Activated T-cell treated with anti-CD3 and anti-CD28 coated beads, Interleukin-2, amount 50 U/mL, for 72 hours (primary cell): ENCODE measurements at regions not wholly inside any gene's neighbourhood (a gene's known extent, or its start where the extent isn't known, plus 50 kb on each side); places are given as distances from the start of the nearest gene placed in this dataset.

Experiments
- ATAC-seq, 2 donors: fragments of 150-1000 bp; cut with Tn5 transposase; replicated peaks in 1 of 2; 2 replicates each; pipeline ENCODE4 v1.10.0; 2021; ENCODE audit warnings: moderate library complexity in 2 of 2, mild to moderate bottlenecking in 1 of 2
- DNase-seq, 2 donors: peaks; one replicate each; pipeline ENCODE4 v3.0.0; 2021 to 2022; ENCODE audit warnings: mixed read lengths in 1 of 2
- H3K27ac Mint-ChIP-seq: one replicate; pipeline ENCODE4 v1.8.0; 2022; ENCODE audit warnings: mild to moderate bottlenecking, moderate library complexity, mixed read lengths
- H3K27me3 Mint-ChIP-seq: one replicate; pipeline ENCODE4 v1.8.0; 2022; ENCODE audit warnings: low read depth, mixed read lengths
- H3K36me3 Mint-ChIP-seq, 2 donors: one replicate each; pipeline ENCODE4 v1.8.0; 2022; ENCODE audit warnings: mixed read lengths in 2 of 2, mild to moderate bottlenecking in 1 of 2; ENCODE audit not compliant: insufficient read depth in 2 of 2
- H3K4me1 Mint-ChIP-seq: one replicate; pipeline ENCODE4 v1.8.0; 2022; ENCODE audit warnings: low read depth, mixed read lengths
- H3K4me3 Mint-ChIP-seq, 2 donors: one replicate each; pipeline ENCODE4 v1.8.0; 2022; ENCODE audit warnings: mild to moderate bottlenecking in 2 of 2, mixed read lengths in 2 of 2, moderate library complexity in 2 of 2
- H3K9me3 Mint-ChIP-seq, 2 donors: one replicate each; pipeline ENCODE4 v1.8.0; 2022; ENCODE audit warnings: mixed read lengths in 2 of 2

DNA sequence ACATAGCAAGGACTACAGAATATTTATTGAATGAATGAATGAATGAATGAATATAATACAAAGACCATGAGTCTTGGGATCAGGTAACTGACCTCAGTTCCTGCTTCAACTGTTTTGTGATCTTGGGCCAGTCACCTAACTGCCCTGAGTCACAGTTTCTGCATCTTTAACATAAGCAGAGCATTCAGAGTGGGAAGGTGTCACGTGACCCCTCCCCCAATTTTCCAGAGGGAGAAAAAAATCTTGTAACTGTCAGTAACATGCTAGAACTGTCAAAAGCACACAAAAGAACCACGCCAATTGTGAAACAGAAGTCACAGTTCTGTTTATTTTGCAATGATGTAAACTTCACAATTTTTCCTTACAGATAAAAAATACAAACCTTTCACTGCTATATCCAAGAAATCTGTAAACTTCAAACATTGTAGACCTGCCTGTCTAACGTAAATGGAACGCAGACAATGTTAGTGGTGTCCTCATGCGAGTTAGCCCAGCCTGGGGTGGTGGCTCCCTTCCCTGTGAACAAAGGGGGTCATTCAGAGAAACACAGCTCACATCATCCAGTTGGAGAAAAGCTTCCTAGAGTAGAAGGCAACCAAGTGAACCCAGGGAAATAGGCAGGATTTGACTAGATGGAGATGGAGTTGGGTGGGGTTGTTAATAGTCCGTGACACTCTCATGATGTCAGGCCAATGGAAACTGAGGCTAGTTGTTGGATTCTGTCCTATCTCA, 211.8 kb upstream of the ZC3H12A start:
- no peaks in the 10 kb centered on the region for H3K4me1 Mint-ChIP-seq
- H3K4me3 Mint-ChIP-seq = no peak overlapping the region
- H3K36me3 Mint-ChIP-seq = no peaks in the 10 kb centered on the region
- peaks cover 0 to 2% of the 10 kb centered on the region in 2 donors for H3K9me3 Mint-ChIP-seq
- peaks cover 30% of the 10 kb centered on the region for H3K27me3 Mint-ChIP-seq
- H3K27ac Mint-ChIP-seq = no peak overlapping the region
- no peak for DNase-seq
- ATAC-seq = no peak

DNA sequence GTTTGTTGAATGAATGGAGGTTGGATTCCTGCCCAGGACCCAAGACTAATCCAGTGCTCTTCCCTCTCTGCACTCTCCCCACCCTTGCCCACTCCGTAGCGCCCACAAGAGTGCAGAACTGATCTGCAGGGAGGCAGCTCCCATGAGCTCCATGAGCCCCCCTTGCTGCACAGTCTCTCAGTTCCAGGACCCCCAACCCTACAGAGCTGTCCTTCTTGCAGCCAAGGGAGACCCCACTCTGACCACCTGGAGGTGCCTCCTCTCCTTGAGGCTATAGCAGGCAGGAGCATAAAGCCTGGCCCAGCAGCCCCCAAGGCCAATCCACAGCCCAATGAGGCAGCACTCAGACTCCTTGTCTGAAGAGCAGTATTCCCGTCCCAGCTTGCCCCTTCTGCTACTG, 209.2 kb upstream of the ZC3H12A start:
- no peaks in the 10 kb centered on the region for H3K36me3 Mint-ChIP-seq
- H3K9me3 Mint-ChIP-seq = no peaks in the 10 kb centered on the region
- no peaks in the 10 kb centered on the region for H3K4me1 Mint-ChIP-seq
- no peak overlapping the region for H3K27ac Mint-ChIP-seq
- DNase-seq = no peak
- H3K4me3 Mint-ChIP-seq = no peak overlapping the region
- no peak for ATAC-seq
- peaks cover 14% of the 10 kb centered on the region for H3K27me3 Mint-ChIP-seq

DNA sequence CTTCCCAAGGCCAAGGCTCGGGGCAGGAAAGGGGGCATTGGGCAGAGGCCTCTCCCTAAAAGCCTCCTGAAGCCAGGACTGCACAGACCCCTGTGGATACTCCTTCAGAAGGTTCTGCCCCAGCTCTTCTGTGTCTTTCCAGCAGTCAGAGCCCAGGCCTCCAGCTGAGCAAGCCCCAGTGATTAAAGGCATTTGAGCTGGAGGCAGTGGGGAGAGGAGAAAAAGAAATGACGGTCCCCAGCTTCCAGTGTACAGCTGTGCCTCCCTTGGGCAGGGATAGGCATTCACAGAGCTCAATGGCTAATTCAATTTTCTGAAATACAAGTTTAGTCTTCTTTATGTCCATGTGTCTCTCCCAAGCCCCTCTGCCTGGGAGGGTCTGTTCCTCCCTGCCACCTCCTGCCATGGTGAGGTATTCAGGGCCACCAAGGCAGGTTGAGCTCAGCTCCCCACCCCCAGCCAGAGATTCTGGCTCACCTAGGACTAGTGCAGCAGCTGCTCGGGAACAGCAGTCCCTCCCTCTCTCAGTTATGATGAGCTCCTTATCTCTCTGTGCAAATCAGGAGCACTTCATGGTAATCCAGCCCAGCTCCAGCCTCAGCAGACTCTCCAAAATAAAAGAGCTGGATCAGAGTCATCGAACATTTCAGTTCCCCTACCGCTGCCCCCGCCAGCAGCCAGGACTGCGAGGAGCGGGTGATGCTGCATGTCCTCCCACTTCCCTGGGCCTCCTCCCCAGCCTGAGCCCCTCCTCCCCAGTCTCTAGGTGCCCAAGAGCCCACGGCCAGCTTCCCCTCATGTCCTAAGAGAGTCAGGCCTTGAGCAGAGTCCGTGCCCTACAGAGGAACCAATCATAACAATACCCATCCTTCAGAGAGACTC, 208.4 kb upstream of the ZC3H12A start:
- H3K4me3 Mint-ChIP-seq = no peak overlapping the region
- no peaks in the 10 kb centered on the region for H3K9me3 Mint-ChIP-seq
- no peaks in the 10 kb centered on the region for H3K36me3 Mint-ChIP-seq
- no peak for DNase-seq
- H3K27ac Mint-ChIP-seq = no peak overlapping the region
- peaks cover 14% of the 10 kb centered on the region for H3K27me3 Mint-ChIP-seq
- no peaks in the 10 kb centered on the region for H3K4me1 Mint-ChIP-seq
- no peak for ATAC-seq

DNA sequence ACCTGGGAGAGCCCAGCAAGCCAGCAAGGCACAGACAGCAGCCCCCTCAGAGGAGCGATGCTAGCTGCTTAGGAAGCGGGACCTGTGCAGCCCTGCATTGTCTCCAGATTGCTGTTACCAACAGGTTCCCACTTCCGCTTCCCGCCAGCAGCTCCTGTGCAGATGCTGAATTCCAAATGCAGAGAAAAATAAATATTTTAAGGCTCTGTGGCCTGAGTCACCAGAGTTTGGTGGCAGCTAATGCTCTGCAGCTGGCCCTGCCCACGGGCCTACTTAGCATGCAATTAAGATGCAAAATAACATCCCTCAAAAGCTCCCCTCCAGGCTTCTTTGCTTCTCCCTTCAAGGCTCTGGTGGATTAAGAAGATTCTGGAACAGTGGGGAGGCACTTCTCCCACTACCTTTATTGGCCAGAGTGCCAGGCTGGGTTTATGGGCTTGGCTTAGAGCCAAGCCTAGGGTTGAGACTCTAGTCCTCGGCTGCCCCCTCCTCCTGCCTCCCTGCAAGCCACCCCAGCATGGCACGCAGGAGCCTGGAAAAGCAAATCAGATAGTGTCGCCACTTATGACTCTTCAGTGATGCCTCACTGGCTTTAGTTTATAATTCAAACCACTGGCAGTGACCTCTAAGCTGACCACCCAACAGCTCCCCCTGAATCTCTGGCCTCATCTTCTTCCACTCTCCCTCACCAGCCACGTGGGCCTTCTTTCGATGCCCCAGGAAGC, 207.1 kb upstream of the ZC3H12A start:
- DNase-seq = no peak
- H3K27ac Mint-ChIP-seq = no peak overlapping the region
- H3K4me1 Mint-ChIP-seq = no peaks in the 10 kb centered on the region
- no peak overlapping the region for H3K4me3 Mint-ChIP-seq
- H3K27me3 Mint-ChIP-seq = peaks cover 8% of the 10 kb centered on the region
- no peaks in the 10 kb centered on the region for H3K36me3 Mint-ChIP-seq
- no peak for ATAC-seq
- no peaks in the 10 kb centered on the region for H3K9me3 Mint-ChIP-seq

DNA sequence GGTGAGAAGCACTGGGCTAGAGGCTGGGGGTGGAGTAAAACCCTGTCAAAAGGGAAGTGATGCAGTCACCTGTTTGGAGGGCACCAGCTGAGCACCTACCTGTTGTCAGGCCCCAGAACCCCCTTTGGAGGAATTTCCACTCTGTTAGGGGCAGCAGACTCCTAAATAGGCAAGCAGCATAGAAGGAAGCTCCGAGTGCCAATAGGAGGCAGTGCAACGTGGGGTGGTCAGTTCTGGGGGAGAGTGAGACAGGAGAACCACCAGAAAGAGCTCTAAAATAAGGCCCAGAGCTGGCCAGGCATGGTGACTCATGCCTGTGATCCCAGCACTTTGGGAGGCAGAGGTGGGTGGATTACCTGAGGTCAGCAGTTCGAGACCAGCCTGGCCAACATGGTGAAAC, 203.7 kb upstream of the ZC3H12A start:
- Mint-ChIP-seq H3K9me3 (no peaks in the 10 kb centered on the region), H3K4me1 (no peaks in the 10 kb centered on the region), H3K27me3 (peaks cover 2% of the 10 kb centered on the region), H3K27ac (no peak overlapping the region), H3K4me3 (no peak overlapping the region), H3K36me3 (no peaks in the 10 kb centered on the region)
- DNase-seq (no peak), ATAC-seq (no peak)

DNA sequence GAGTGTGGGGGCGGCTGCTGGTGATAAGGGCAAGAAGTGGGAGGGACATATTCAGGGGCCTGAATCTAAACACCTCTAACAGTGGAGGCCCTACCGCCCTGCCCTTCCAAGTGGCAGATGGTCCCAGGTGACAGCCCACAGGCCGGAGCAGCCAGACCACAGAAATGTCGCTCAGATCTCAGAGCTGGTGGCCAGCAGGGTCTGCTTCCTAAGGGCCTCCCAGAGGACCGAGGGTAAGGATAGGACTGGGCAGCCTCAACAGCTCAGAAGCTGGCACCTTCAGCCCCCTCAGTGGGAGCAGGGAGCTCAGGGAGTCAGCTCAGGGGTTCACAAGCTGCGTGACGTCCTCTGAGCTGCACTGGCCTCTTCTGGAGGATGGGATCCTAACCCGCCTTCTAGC, 201.8 kb upstream of the ZC3H12A start:
- no peak for ATAC-seq
- no peaks in the 10 kb centered on the region for H3K4me1 Mint-ChIP-seq
- no peak overlapping the region for H3K27ac Mint-ChIP-seq
- DNase-seq = no peak
- H3K9me3 Mint-ChIP-seq = no peaks in the 10 kb centered on the region
- H3K27me3 Mint-ChIP-seq = peaks cover 2% of the 10 kb centered on the region
- H3K36me3 Mint-ChIP-seq = no peaks in the 10 kb centered on the region
- no peak overlapping the region for H3K4me3 Mint-ChIP-seq

DNA sequence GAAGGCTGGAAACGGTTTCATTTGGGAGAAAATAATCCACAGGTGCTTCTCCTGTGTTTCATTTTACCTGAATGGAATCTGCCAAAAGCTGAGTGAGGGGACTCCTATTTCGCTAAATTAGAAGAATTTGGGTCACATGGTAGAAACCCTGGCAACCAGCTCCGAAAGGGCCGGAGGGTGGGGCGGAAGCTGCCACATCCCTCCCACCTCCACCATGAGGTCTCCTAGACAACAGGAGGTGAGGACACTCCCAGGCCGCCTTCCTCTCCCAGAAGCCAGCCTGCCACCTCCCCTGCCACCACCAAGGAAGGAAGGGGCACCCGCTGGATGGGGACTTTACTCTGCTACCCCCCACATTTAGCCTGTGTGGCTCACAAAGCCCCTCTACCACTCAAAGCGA, 199.9 kb upstream of the ZC3H12A start:
- Mint-ChIP-seq H3K9me3 (peaks cover 0 to 2% of the 10 kb centered on the region in 2 donors), H3K4me1 (no peaks in the 10 kb centered on the region), H3K27me3 (peaks cover 20% of the 10 kb centered on the region), H3K27ac (no peak overlapping the region), H3K36me3 (no peaks in the 10 kb centered on the region), H3K4me3 (no peak overlapping the region)
- DNase-seq = no peak
- no peak for ATAC-seq

DNA sequence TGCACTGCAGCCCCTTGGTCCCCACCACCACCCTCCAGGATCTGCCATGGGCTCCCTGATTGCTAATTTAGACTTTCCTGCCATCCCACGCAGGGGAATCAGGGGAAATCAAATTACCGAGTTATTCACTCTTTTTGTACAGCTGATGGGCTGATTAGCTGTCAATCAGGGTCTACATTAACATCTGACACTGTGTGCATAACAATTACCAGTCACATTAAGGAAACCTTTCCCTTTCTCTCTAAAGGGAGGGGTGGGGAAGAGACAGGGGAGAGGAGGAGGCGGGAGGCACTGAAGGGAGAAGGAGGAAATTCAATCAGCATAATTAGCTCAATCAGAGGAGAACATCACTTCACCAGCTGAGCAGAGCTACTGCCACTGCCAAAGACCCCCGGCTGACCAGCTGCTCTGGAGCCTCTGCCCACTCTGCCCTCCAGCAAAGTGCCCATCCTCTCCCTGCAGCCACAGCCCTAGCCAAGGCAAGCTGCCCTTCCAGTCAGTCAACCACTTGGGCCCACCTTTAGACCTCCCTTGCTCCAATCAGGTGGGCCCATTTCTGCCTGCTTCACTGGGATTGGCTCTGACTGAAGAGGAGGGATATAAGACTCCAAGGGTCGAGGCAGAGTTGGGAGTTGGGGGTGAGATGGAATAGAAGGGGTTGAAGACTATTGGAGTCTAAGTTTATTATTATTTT, 199.3 kb upstream of the ZC3H12A start:
- no peak overlapping the region for H3K27ac Mint-ChIP-seq
- DNase-seq (no peak), ATAC-seq (no peak)
- H3K4me1 Mint-ChIP-seq = no peaks in the 10 kb centered on the region
- H3K36me3 Mint-ChIP-seq = peaks cover 0 to 2% of the 10 kb centered on the region in 2 donors
- H3K4me3 Mint-ChIP-seq = no peak overlapping the region
- peaks cover 25% of the 10 kb centered on the region for H3K27me3 Mint-ChIP-seq
- H3K9me3 Mint-ChIP-seq = peaks cover 5% of the 10 kb centered on the region in 2 donors

DNA sequence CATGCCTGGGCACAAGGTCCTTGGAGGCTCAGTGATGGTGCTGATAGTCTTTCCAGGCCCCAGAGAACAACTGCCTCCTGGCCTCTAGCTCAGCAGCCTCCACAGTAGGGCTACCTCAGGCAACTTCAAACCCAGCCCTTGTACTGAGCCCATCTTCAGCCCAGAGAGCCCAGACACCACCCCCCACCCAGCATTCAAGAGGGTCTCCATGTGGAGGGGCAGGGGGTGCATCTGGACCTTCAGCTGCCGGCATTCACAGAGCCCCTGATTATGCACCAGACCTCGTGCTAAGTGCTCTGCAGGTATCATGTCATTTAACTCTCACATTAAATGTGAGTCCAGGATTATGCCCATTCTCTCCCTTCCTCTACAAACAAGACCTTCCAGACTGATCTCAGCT, 197.0 kb upstream of the ZC3H12A start:
- H3K9me3 Mint-ChIP-seq = peaks cover 5 to 6% of the 10 kb centered on the region in 2 donors
- DNase-seq (no peak), ATAC-seq (no peak)
- H3K36me3 Mint-ChIP-seq = peaks cover 0 to 2% of the 10 kb centered on the region in 2 donors
- no peak overlapping the region for H3K4me3 Mint-ChIP-seq
- no peaks in the 10 kb centered on the region for H3K4me1 Mint-ChIP-seq
- peaks cover 27% of the 10 kb centered on the region for H3K27me3 Mint-ChIP-seq
- H3K27ac Mint-ChIP-seq = no peak overlapping the region

DNA sequence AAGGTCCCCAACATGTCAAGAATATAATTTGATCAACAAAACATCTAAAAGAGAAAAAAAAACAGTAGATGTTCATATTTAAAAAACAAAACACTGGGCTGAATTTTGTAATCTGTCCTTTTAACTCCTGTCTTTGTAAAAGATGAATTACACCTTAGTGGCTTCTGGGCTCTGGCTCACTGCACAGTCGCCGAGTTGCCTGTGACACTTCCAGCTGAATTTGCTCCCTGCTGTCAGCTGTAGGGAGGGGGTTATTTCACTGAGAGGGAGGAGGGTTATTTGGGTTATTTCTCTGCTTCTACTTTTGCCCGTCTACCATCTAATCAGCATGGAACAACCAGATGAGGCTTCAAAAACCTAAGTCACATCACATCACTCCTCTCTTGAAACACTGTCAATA, 193.0 kb upstream of the ZC3H12A start:
- Mint-ChIP-seq H3K4me3 (no peak overlapping the region), H3K4me1 (no peaks in the 10 kb centered on the region), H3K9me3 (peaks cover 5 to 6% of the 10 kb centered on the region in 2 donors), H3K27me3 (peaks cover 36% of the 10 kb centered on the region), H3K27ac (no peak overlapping the region), H3K36me3 (peaks cover 0 to 2% of the 10 kb centered on the region in 2 donors)
- no peak for ATAC-seq
- DNase-seq = no peak

DNA sequence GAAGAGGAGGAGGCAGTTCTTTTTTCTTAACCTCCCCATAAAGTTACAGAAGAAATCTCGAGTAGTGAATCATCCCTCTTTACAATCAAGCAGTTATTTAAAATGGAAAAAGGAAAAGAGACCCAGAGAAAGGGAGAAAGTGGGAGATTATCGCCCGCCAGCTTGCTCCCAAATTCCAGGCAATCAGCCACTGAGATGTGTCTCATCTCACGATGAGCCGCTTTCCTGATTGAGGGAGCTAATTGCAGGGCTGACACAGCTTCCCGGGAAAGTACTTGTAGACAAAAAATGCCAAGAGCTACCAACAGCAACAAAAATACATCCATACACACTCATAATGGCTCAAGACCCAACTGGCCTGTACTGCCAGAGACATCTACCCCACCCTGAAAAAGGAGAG, 191.6 kb upstream of the ZC3H12A start:
- ATAC-seq (no peak), DNase-seq (no peak)
- Mint-ChIP-seq H3K4me3 (no peak overlapping the region), H3K27ac (no peak overlapping the region), H3K4me1 (no peaks in the 10 kb centered on the region), H3K9me3 (peaks cover 5 to 6% of the 10 kb centered on the region in 2 donors), H3K36me3 (peaks cover 0 to 2% of the 10 kb centered on the region in 2 donors), H3K27me3 (peaks cover 33% of the 10 kb centered on the region)

DNA sequence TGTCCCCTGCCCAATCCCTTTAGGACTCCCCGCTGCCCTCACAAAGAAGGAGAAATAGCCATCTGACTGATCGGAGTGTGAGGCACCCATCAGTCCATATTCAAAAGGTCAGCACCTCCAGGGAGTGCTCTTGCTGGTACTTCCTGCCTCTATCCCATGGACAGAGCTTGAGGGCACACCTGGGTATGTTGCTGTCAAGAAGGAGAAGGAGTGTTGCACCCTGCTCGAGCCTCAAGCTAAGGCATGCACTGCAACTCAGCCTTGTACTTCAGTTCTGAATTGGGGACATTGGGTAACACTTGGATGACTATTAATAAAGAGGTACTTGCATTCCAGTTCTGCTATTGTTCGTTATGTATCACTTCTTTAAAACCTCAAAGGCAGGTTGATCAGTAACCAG, 190.3 kb upstream of the ZC3H12A start:
- no peak overlapping the region for H3K4me3 Mint-ChIP-seq
- DNase-seq (no peak), ATAC-seq (no peak)
- no peak overlapping the region for H3K27ac Mint-ChIP-seq
- peaks cover 5 to 6% of the 10 kb centered on the region in 2 donors for H3K9me3 Mint-ChIP-seq
- H3K27me3 Mint-ChIP-seq = peaks cover 20% of the 10 kb centered on the region
- H3K4me1 Mint-ChIP-seq = peaks cover 5% of the 10 kb centered on the region
- H3K36me3 Mint-ChIP-seq = peaks cover 0 to 2% of the 10 kb centered on the region in 2 donors

DNA sequence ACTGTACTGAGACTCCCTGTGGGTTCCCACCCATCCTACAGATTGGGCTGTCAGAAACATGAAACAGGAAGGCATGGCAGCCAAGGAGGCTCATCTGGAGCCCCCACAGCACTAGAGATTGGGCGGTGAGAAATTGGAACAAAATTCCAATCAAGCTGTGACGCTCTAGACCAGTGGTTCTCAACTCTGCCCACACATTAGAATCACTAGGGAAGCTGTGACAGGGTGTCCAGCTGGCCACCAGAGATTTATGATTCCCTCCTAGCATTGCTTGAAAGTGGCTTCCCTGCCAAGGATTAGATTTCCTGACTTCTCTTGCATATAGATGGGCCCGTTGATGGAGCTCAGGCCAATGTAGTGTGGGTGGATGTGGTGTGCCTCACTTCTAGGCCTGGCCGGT, 187.5 kb upstream of the ZC3H12A start:
- ATAC-seq (no peak), DNase-seq (no peak)
- Mint-ChIP-seq H3K4me1 (peaks cover 6% of the 10 kb centered on the region), H3K27ac (no peak overlapping the region), H3K27me3 (peaks cover 10% of the 10 kb centered on the region), H3K4me3 (no peak overlapping the region), H3K9me3 (no peaks in the 10 kb centered on the region), H3K36me3 (no peaks in the 10 kb centered on the region)
